ENCODE measurements at regions not wholly inside any gene's neighbourhood (a gene's known extent, or its start where the extent isn't known, plus 50 kb on each side); places are given as distances from the start of the nearest gene placed in this dataset.

DNA sequence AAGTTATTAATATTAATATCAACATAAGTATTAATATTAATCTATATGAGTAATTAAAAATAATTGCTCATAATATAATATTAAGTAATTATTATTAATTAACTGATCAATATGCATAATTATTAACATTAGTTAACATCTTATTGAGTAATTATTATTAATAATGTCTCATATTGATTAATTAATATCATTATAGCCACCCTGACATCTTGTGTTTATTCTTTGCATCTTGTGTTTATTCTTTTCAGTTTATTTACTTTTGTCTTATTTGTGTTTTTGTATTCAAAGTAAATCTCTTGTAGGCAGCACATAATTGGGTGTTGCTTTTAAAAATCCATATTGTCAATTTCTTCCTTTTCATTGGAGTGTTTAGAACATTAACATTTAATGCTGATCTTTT, 56.6 kb downstream of the MYEOV start (continued):
- TF ChIP-seq ZNF416 (CRISPR knock-in tag; IDR thresholded peaks at IDR 0.05): no peak
- no peak for TF ChIP-seq ZNF121 (CRISPR knock-in tag; IDR thresholded peaks at IDR 0.05)
- TF ChIP-seq, protein P1, sequence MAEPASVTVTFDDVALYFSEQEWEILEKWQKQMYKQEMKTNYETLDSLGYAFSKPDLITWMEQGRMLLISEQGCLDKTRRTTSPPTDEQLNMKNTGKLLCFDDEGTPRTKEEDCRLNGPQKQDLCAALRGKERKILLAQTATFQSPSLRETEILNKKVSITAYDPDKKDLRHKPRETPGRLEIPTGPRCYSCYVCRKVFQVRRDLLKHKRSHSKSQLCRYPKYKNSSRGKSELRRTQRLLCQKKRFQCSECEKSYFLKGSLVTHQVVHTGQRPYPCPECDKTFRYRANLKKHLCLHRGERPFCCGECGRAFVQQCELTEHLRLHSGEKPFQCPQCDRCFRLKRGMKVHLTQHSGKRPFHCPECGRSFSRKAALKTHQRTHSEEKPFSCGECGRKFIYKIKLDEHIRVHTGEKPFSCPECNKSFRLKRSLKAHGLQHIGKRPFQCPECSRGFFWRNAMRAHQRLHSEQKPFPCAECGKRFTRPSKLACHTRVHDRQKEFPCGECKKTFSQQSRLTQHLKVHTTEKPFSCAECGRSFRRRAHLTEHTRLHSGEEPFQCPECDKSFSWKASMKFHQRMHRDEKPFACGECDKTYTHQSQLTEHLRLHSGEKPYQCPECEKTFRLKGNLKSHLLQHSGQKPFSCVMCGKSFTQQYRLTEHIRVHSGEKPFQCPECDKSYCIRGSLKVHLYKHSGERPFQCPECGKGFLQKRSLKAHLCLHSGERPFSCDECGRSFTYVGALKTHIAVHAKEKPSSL (CRISPR knock-in tag; conservative IDR thresholded peaks at IDR 0.05): no peak

DNA sequence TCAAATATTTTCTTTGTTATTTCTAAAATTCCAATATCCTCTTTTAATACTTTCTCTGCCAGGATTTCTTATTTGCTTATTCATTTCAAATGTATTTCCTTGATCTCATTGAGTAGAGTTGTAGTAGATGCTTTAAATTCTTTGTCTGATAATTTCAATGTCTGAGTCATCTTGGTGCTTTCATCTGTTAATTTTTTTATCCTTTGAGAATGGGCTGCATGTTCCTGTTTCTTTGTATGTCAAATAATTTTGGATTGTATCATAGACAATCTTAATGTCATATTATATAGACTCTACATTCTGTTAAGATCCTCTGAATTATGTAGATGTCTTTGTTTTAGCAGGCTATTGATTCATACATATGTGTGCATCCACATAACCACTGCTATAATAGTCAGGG, 57.5 kb downstream of the MYEOV start:
- Mint-ChIP-seq H3K27me3 (ENCODE audit: low read depth) (no peaks in the 10 kb centered on the region), H3K36me3 (no peaks in the 10 kb centered on the region), H3K9me3 (peaks cover 3% of the 10 kb centered on the region; the same call in 1 of the 2 replicates), H3K27ac (no peak overlapping the region), H3K4me1 (peaks cover 4% of the 10 kb centered on the region; the same call in 1 of the 2 replicates), H3K4me3 (no peak overlapping the region)
- CTCF ChIA-PET: no interaction called here
- DNase-seq (ENCODE audit: low spot score) (no peak), ATAC-seq (no peak)
- POLR2A ChIA-PET: no interaction called here
- no peak for TF ChIP-seq NFE2L1 (CRISPR knock-in tag; IDR thresholded peaks at IDR 0.05)

DNA sequence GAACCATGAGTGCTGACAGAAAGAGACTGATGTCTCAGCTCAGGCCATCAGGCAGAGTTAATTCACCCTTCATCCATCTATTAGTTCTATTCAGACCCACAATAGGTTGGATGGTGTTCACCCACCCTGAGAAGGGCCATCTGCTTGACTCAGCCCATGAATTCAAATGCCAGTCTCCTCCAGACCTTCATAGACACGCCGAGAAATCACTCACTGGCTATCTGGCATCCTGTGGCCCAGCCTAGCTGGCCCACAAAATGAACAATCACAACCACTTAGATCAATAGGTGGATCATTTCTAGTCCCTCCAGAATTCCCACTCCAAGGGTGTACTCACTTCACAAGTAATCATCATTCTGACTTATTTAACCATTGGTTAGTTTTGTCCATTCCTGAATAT, 58.2 kb downstream of the MYEOV start:
- Mint-ChIP-seq H3K27ac (no peak overlapping the region), H3K36me3 (no peaks in the 10 kb centered on the region), H3K4me3 (no peak overlapping the region), H3K4me1 (peaks cover 4% of the 10 kb centered on the region; the same call in 1 of the 2 replicates), H3K9me3 (peaks cover 3% of the 10 kb centered on the region; the same call in 1 of the 2 replicates), H3K27me3 (ENCODE audit: low read depth) (no peaks in the 10 kb centered on the region)
- DNase-seq (ENCODE audit: low spot score) (no peak), ATAC-seq (no peak)
- POLR2A ChIA-PET: no interaction called here
- CTCF ChIA-PET: no interaction called here
- TF ChIP-seq NFE2L1 (CRISPR knock-in tag; IDR thresholded peaks at IDR 0.05): no peak
- TF ChIP-seq, protein P2, sequence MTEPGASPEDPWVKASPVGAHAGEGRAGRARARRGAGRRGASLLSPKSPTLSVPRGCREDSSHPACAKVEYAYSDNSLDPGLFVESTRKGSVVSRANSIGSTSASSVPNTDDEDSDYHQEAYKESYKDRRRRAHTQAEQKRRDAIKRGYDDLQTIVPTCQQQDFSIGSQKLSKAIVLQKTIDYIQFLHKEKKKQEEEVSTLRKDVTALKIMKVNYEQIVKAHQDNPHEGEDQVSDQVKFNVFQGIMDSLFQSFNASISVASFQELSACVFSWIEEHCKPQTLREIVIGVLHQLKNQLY (CRISPR knock-in tag; IDR thresholded peaks at IDR 0.05): no peak
- TF ChIP-seq RORB (CRISPR knock-in tag; IDR thresholded peaks at IDR 0.05): no peak
- TF ChIP-seq, protein P3, sequence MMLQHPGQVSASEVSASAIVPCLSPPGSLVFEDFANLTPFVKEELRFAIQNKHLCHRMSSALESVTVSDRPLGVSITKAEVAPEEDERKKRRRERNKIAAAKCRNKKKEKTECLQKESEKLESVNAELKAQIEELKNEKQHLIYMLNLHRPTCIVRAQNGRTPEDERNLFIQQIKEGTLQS (CRISPR knock-in tag; conservative IDR thresholded peaks at IDR 0.05): no peak
- TF ChIP-seq, protein P4, sequence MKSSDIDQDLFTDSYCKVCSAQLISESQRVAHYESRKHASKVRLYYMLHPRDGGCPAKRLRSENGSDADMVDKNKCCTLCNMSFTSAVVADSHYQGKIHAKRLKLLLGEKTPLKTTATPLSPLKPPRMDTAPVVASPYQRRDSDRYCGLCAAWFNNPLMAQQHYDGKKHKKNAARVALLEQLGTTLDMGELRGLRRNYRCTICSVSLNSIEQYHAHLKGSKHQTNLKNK (CRISPR knock-in tag; IDR thresholded peaks at IDR 0.05): no peak
- no peak for TF ChIP-seq ELF4 (CRISPR knock-in tag; IDR thresholded peaks at IDR 0.05; ENCODE audit: low read depth)
- no peak for TF ChIP-seq ZNF138 (CRISPR knock-in tag; conservative IDR thresholded peaks at IDR 0.05)
- TF ChIP-seq, protein P5, sequence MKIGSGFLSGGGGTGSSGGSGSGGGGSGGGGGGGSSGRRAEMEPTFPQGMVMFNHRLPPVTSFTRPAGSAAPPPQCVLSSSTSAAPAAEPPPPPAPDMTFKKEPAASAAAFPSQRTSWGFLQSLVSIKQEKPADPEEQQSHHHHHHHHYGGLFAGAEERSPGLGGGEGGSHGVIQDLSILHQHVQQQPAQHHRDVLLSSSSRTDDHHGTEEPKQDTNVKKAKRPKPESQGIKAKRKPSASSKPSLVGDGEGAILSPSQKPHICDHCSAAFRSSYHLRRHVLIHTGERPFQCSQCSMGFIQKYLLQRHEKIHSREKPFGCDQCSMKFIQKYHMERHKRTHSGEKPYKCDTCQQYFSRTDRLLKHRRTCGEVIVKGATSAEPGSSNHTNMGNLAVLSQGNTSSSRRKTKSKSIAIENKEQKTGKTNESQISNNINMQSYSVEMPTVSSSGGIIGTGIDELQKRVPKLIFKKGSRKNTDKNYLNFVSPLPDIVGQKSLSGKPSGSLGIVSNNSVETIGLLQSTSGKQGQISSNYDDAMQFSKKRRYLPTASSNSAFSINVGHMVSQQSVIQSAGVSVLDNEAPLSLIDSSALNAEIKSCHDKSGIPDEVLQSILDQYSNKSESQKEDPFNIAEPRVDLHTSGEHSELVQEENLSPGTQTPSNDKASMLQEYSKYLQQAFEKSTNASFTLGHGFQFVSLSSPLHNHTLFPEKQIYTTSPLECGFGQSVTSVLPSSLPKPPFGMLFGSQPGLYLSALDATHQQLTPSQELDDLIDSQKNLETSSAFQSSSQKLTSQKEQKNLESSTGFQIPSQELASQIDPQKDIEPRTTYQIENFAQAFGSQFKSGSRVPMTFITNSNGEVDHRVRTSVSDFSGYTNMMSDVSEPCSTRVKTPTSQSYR (CRISPR knock-in tag; IDR thresholded peaks at IDR 0.05): no peak
- TF ChIP-seq, protein P6, sequence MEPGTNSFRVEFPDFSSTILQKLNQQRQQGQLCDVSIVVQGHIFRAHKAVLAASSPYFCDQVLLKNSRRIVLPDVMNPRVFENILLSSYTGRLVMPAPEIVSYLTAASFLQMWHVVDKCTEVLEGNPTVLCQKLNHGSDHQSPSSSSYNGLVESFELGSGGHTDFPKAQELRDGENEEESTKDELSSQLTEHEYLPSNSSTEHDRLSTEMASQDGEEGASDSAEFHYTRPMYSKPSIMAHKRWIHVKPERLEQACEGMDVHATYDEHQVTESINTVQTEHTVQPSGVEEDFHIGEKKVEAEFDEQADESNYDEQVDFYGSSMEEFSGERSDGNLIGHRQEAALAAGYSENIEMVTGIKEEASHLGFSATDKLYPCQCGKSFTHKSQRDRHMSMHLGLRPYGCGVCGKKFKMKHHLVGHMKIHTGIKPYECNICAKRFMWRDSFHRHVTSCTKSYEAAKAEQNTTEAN (CRISPR knock-in tag; IDR thresholded peaks at IDR 0.05): no peak
- no peak for TF ChIP-seq SMAD3 (CRISPR knock-in tag; IDR thresholded peaks at IDR 0.05; ENCODE audit: borderline replicate concordance)
- TF ChIP-seq, protein P7, sequence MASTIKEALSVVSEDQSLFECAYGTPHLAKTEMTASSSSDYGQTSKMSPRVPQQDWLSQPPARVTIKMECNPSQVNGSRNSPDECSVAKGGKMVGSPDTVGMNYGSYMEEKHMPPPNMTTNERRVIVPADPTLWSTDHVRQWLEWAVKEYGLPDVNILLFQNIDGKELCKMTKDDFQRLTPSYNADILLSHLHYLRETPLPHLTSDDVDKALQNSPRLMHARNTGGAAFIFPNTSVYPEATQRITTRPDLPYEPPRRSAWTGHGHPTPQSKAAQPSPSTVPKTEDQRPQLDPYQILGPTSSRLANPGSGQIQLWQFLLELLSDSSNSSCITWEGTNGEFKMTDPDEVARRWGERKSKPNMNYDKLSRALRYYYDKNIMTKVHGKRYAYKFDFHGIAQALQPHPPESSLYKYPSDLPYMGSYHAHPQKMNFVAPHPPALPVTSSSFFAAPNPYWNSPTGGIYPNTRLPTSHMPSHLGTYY (CRISPR knock-in tag; IDR thresholded peaks at IDR 0.05): no peak
- TF ChIP-seq, protein P8, sequence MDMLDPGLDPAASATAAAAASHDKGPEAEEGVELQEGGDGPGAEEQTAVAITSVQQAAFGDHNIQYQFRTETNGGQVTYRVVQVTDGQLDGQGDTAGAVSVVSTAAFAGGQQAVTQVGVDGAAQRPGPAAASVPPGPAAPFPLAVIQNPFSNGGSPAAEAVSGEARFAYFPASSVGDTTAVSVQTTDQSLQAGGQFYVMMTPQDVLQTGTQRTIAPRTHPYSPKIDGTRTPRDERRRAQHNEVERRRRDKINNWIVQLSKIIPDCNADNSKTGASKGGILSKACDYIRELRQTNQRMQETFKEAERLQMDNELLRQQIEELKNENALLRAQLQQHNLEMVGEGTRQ (CRISPR knock-in tag; IDR thresholded peaks at IDR 0.05): no peak
- no peak for TF ChIP-seq SP1 (CRISPR knock-in tag; conservative IDR thresholded peaks at IDR 0.05)
- TF ChIP-seq, protein P9, sequence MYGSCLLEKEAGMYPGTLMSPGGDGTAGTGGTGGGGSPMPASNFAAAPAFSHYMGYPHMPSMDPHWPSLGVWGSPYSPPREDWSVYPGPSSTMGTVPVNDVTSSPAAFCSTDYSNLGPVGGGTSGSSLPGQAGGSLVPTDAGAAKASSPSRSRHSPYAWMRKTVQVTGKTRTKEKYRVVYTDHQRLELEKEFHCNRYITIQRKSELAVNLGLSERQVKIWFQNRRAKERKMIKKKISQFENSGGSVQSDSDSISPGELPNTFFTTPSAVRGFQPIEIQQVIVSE (CRISPR knock-in tag; IDR thresholded peaks at IDR 0.05; ENCODE audit: borderline replicate concordance): no peak
- TF ChIP-seq ZNF396 (CRISPR knock-in tag; IDR thresholded peaks at IDR 0.05; ENCODE audit: borderline replicate concordance): no peak
- TF ChIP-seq KAT7 (CRISPR knock-in tag; IDR thresholded peaks at IDR 0.05; ENCODE audit: borderline replicate concordance): no peak
- no peak for TF ChIP-seq NFATC4 (CRISPR knock-in tag; IDR thresholded peaks at IDR 0.05)
- no peak for TF ChIP-seq SMAD4 (CRISPR knock-in tag; IDR thresholded peaks at IDR 0.05)
- TF ChIP-seq, protein P10, sequence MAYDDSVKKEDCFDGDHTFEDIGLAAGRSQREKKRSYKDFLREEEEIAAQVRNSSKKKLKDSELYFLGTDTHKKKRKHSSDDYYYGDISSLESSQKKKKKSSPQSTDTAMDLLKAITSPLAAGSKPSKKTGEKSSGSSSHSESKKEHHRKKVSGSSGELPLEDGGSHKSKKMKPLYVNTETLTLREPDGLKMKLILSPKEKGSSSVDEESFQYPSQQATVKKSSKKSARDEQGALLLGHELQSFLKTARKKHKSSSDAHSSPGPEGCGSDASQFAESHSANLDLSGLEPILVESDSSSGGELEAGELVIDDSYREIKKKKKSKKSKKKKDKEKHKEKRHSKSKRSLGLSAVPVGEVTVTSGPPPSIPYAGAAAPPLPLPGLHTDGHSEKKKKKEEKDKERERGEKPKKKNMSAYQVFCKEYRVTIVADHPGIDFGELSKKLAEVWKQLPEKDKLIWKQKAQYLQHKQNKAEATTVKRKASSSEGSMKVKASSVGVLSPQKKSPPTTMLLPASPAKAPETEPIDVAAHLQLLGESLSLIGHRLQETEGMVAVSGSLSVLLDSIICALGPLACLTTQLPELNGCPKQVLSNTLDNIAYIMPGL (CRISPR knock-in tag; IDR thresholded peaks at IDR 0.05): no peak
